HepG2 (cell line): ENCODE measurements at regions not wholly inside any gene's neighbourhood (a gene's known extent, or its start where the extent isn't known, plus 50 kb on each side); places are given as distances from the start of the nearest gene placed in this dataset.

Experiments used
- ATAC-seq: fragments of 200-7000 bp; cut with Tn5 transposase; 3 replicates; pipeline ENCODE4 v1.9.1; 2020; ENCODE audit warnings: mild to moderate bottlenecking, moderate library complexity
- BruUV-seq: library from RNA; stranded (reverse); fragments of 400-500 nt; replicated peaks from 2 replicates; lab custom pipeline; 2021; lab: Mats Ljungman, UMichigan
- CTCF ChIA-PET: fragments of 300-600 bp; formaldehyde crosslinking; extraction: SDS; loops from one replicate; lab custom pipeline; 2021; ENCODE audit warnings: low total read pairs, inconsistent platforms, low intra/inter-chr PET ratio; lab: Yijun Ruan, JAX
- POLR2A ChIA-PET: fragments of 350-600 bp; sonication (Branson Sonifier 250); formaldehyde crosslinking; loops from one replicate; lab custom pipeline; 2020; ENCODE audit warnings: antibody characterized with exemption, inconsistent platforms; lab: Yijun Ruan, JAX
- DNase-seq: peaks from one replicate; pipeline ENCODE4 v3.0.0-alpha.2; 2015; ENCODE audit warnings: low spot score
- FAIRE-seq: peaks from 3 replicates; lab custom pipeline; 2011; peaks lifted over from hg19 to GRCh38; lab: Jason Lieb, UNC
- H2AFZ ChIP-seq: one replicate; pipeline ENCODE4 v1.6.1; 2011; ENCODE audit warnings: low read length, inconsistent platforms
- H3K27ac ChIP-seq: fragments of 300-600 bp; 3 replicates; pipeline ENCODE4 v1.8.0; 2011; ENCODE audit warnings: mixed run types, mild to moderate bottlenecking, mixed read lengths, low read length, inconsistent platforms; ENCODE audit not compliant: insufficient read depth; ENCODE audit errors: extremely low read length
- H3K27me3 ChIP-seq, 2 experiments: fragments of 200-600 bp in 1 of 2; 2 replicates in 1 of 2; 3 replicates in 1 of 2; pipeline versions ENCODE4 v1.6.0 to v1.8.0; 2011; ENCODE audit warnings: low read length in 2 of 2, mild to moderate bottlenecking in 2 of 2, moderate library complexity in 2 of 2, inconsistent platforms in 1 of 2; ENCODE audit not compliant: insufficient read depth in 2 of 2, control insufficient read depth in 1 of 2
- H3K36me3 ChIP-seq, 2 experiments: fragments of 200-600 bp in 1 of 2; replicated peaks in 1 of 2; 2 replicates in 1 of 2; 3 replicates in 1 of 2; pipeline versions ENCODE4 v1.5.1 to v1.8.0; 2011; ENCODE audit warnings: low read length in 2 of 2, inconsistent platforms in 1 of 2; ENCODE audit not compliant: insufficient read depth in 2 of 2, control insufficient read depth in 1 of 2
- H3K4me1 ChIP-seq: 2 replicates; pipeline ENCODE4 v1.5.1; 2012; ENCODE audit warnings: low read length, inconsistent platforms; ENCODE audit not compliant: insufficient read depth
- H3K4me2 ChIP-seq: 2 replicates; pipeline ENCODE4 v1.6.0; 2011; ENCODE audit warnings: low read depth, low read length, inconsistent platforms
- H3K4me3 ChIP-seq, 3 experiments: fragments of 200-600 bp in 1 of 3; sonication (generic), shearing (Covaris generic) in 1 of 3; replicated peaks in 1 of 3; 2 replicates each; pipeline ENCODE4 v1.5.1; 2011 to 2016; ENCODE audit warnings: low read length in 3 of 3, inconsistent platforms in 2 of 3, low read depth in 2 of 3, mild to moderate bottlenecking in 2 of 3, control low read depth in 1 of 3, mixed read lengths in 1 of 3; ENCODE audit not compliant: insufficient read depth in 1 of 3
- H3K79me2 ChIP-seq: one replicate; pipeline ENCODE4 v1.6.1; 2011; ENCODE audit warnings: low read length, inconsistent platforms; ENCODE audit not compliant: insufficient read depth
- H3K9ac ChIP-seq: 2 replicates; pipeline ENCODE4 v1.6.0; 2011; ENCODE audit warnings: mild to moderate bottlenecking, low read depth, low read length, inconsistent platforms; ENCODE audit not compliant: insufficient read depth
- H3K9me3 ChIP-seq: 2 replicates; pipeline ENCODE4 v1.5.1; 2012; ENCODE audit warnings: mild to moderate bottlenecking, low read length
- H4K20me1 ChIP-seq: 2 replicates; pipeline ENCODE4 v1.6.0; 2011; ENCODE audit warnings: inconsistent platforms, mild to moderate bottlenecking, low read length, moderate library complexity; ENCODE audit not compliant: insufficient read depth
- ATF1 ChIP-seq: IDR thresholded peaks from 2 replicates; pipeline ENCODE4 v1.6.1; 2016; ENCODE audit warnings: mild to moderate bottlenecking, control low read depth
- DDIT3 ChIP-seq: sonication (generic); formaldehyde crosslinking; IDR thresholded peaks from 2 replicates; pipeline ENCODE4 v1.4.0; 2020; ENCODE audit warnings: mild to moderate bottlenecking, missing genetic modification reagents
- MAFF ChIP-seq: IDR thresholded peaks from 2 replicates; pipeline ENCODE4 v1.6.1; 2011; ENCODE audit warnings: low read depth, low read length, improper control_type of control experiment
- MAFK ChIP-seq, 2 experiments: IDR thresholded peaks in 1 of 2; conservative IDR thresholded peaks in 1 of 2; 2 replicates each; pipeline ENCODE4 v1.6.1; 2011; ENCODE audit warnings: improper control_type of control experiment in 2 of 2, low read length in 2 of 2
- MATR3 ChIP-seq: sonication (generic); formaldehyde crosslinking; IDR thresholded peaks from 2 replicates; pipeline ENCODE4 v1.4.0; 2020; ENCODE audit warnings: missing genetic modification reagents
- TOE1 ChIP-seq: sonication (generic); formaldehyde crosslinking; IDR thresholded peaks from 2 replicates; pipeline ENCODE4 v1.4.0; 2020; ENCODE audit warnings: mild to moderate bottlenecking, missing genetic modification reagents
- ZMAT5 ChIP-seq: sonication (generic); formaldehyde crosslinking; IDR thresholded peaks from 2 replicates; pipeline ENCODE4 v1.5.0; 2020; ENCODE audit warnings: mild to moderate bottlenecking, low read depth, missing genetic modification reagents, borderline replicate concordance
- ZNF326 ChIP-seq: sonication (generic); formaldehyde crosslinking; IDR thresholded peaks from 2 replicates; pipeline ENCODE4 v1.4.0; 2020; ENCODE audit warnings: missing genetic modification reagents, borderline replicate concordance
- ZNF33B ChIP-seq: sonication (generic); formaldehyde crosslinking; IDR thresholded peaks from 2 replicates; pipeline ENCODE4 v1.5.1; 2020; ENCODE audit warnings: mild to moderate bottlenecking, missing genetic modification reagents
- WGBS: methylation state at CpG from one replicate; pipeline ENCODE4 v1.1.6; 2017; ENCODE audit warnings: low lambda C conversion rate; 5-methylcytosine and 5-hydroxymethylcytosine counted together
- in situ Hi-C: cut with HindIII; loops from 2 replicates; pipeline ENCODE4 v1.10.0; 2017; ENCODE audit warnings: low pct_unique_long_range_greater_than_20kb; ENCODE audit not compliant: extremely low pct_ligation_motif_present
- intact Hi-C: fragments of 100-400 bp; cut with micrococcal nuclease; formaldehyde crosslinking; loops from one replicate; pipeline ENCODE4 v1.10.0; 2022; ENCODE audit not compliant: unreplicated experiment

- no peak for FAIRE-seq
- 52% methylated on average over 3 of the region's 3 CpGs for WGBS
- no peaks in the 10 kb centered on the region for H3K9me3 ChIP-seq
- no peaks in the 10 kb centered on the region for H3K4me1 ChIP-seq
- H3K4me3 ChIP-seq, result no peak overlapping the region
- H3K9ac ChIP-seq, result no peak overlapping the region
- no peak for ATAC-seq
- H3K79me2 ChIP-seq, result no peaks in the 10 kb centered on the region
- no peak overlapping the region for H3K4me2 ChIP-seq
- no peak overlapping the region for H3K27ac ChIP-seq
- no peak overlapping the region for H2AFZ ChIP-seq
- no TSS peak for BruUV-seq
- ChIA-PET CTCF (no interaction called here), POLR2A (no interaction called here)
- no peaks in the 10 kb centered on the region for H3K36me3 ChIP-seq
- intact Hi-C loops (no loop called here), in situ Hi-C loops (no loop called here)
- H4K20me1 ChIP-seq, result no peaks in the 10 kb centered on the region
- H3K27me3 ChIP-seq, result no peaks in the 10 kb centered on the region
- DNase-seq, result no peak
- TF ChIP-seq MATR3 (CRISPR knock-in tag) (no peak), TOE1 (CRISPR knock-in tag) (no peak), ZNF33B (no peak), DDIT3 (CRISPR knock-in tag) (no peak), ZNF326 (no peak), MAFK (conservative IDR thresholded peaks at IDR 0.05 in 1 of 2, IDR thresholded peaks at IDR 0.05 in 1 of 2; ENCODE audit: low read length in 2 of 2) (peak; percentile 51 to 75), ZMAT5 (CRISPR knock-in tag) (no peak), MAFF (peak; percentile 52; the same call in 1 of the 2 replicates), ATF1 (CRISPR knock-in tag) (no peak)
These were observed 187.5 kb upstream of the ANK2 start for GRCh38 chr4:112861691-112862674.
